Muscle of leg (tissue), 3 donors: ENCODE measurements at regions not wholly inside any gene's neighbourhood (a gene's known extent, or its start where the extent isn't known, plus 50 kb on each side); places are given as distances from the start of the nearest gene placed in this dataset.
"Not testable (repeated sequence)": the region's sequence is repeated elsewhere in the genome, so short reads cannot be mapped to it uniquely, and the experiment has no call there.

Source experiments
- DNase-seq: peaks from one replicate; pipeline ENCODE4 v3.0.0; 2013
- H3K27ac ChIP-seq: one replicate; pipeline ENCODE4 v1.5.1; 2013; ENCODE audit warnings: mild to moderate bottlenecking, low read length, control low read depth
- H3K27me3 ChIP-seq: one replicate; pipeline ENCODE4 v1.6.1; 2013; ENCODE audit warnings: low read length; ENCODE audit not compliant: control insufficient read depth, insufficient read depth
- H3K36me3 ChIP-seq: one replicate; pipeline ENCODE4 v1.6.1; 2013; ENCODE audit warnings: low read length; ENCODE audit not compliant: control insufficient read depth, insufficient read depth
- H3K4me1 ChIP-seq: one replicate; pipeline ENCODE4 v1.6.1; 2013; ENCODE audit warnings: low read length; ENCODE audit not compliant: control insufficient read depth, insufficient read depth
- H3K4me3 ChIP-seq: one replicate; pipeline ENCODE4 v1.5.1; 2013; ENCODE audit warnings: low read length, control low read depth
- H3K9me3 ChIP-seq: replicated peaks from 2 replicates; pipeline ENCODE4 v1.6.1; 2013; ENCODE audit warnings: low read depth, low read length; ENCODE audit not compliant: control insufficient read depth
- WGBS: methylation state at CpG from one replicate; pipeline ENCODE4 v1.1.5; 2013; ENCODE audit warnings: missing lambda C conversion rate; ENCODE audit not compliant: insufficient coverage; 5-methylcytosine and 5-hydroxymethylcytosine counted together

- not testable (repeated sequence) for H3K9me3 ChIP-seq, H3K27ac ChIP-seq, H3K27me3 ChIP-seq, H3K4me3 ChIP-seq, H3K4me1 ChIP-seq, H3K36me3 ChIP-seq, DNase-seq
- 35% methylated on average over 8 of the region's 22 CpGs for WGBS
These were observed 95.6 kb downstream of the GPX5 start for GRCh38 chr6:28621268-28621667.

GRCh38 chr6:28623242-28623641, 97.6 kb downstream of the GPX5 start:
- H3K36me3 ChIP-seq, DNase-seq, H3K9me3 ChIP-seq, H3K4me1 ChIP-seq, H3K27ac ChIP-seq, H3K4me3 ChIP-seq, H3K27me3 ChIP-seq: not testable (repeated sequence)
- WGBS, result no CpG with 5 or more reads among the region's 3 CpGs

DNA sequence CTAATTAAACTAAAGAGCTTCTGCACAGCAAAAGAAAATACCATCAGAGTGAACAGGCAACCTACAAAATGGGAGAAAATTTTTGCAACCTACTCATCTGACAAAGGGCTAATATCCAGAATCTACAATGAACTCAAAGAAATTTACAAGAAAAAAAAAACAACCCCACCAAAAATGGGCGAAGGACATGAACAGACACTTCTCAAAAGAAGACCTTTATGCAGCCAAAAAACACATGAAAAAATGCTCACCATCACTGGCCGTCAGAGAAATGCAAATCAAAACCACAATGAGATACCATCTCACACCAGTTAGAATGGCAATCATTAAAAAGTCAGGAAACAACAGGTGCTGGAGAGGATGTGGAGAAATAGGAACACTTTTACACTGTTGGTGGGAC, 100.7 kb downstream of the GPX5 start:
- not testable (repeated sequence) for H3K4me1 ChIP-seq, H3K36me3 ChIP-seq, H3K27me3 ChIP-seq, H3K4me3 ChIP-seq, H3K9me3 ChIP-seq, H3K27ac ChIP-seq, DNase-seq
- WGBS, result no CpG with 5 or more reads among the region's 2 CpGs

DNA sequence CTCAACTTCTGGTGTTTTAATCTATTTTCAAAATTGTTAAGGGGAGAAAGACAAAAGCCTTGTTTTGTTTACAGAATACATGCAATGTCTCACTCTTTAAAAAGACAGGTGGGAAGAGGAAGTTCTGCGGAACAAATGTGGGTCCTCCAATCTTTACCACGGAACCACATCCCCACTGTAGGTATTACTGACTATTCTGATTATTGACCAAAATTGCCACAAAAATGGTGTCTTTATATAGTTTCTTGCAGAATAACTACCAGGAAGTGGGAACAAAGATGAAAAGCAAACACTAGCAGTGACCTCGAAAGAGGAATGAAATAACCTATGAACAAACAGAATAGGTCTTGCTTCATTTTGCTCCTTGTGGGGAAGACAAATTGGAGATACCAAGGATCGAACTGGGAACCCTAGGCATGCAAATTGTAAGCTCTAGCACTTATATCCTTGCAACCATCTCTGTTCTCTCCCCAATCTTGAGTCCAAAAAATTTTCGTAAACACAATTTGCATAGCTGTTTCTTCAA, 106.7 kb downstream of the GPX5 start:
- H3K27me3 ChIP-seq, result peaks cover 16% of the 10 kb centered on the region
- peaks cover 9% of the 10 kb centered on the region for H3K4me1 ChIP-seq
- H3K36me3 ChIP-seq, result no peaks in the 10 kb centered on the region
- no CpG with 5 or more reads among the region's 5 CpGs for WGBS
- no peak overlapping the region for H3K4me3 ChIP-seq
- no peak overlapping the region for H3K27ac ChIP-seq
- H3K9me3 ChIP-seq, result no peaks in the 10 kb centered on the region
- DNase-seq, result no peak

GRCh38 chr6:28633445-28634215, 107.9 kb downstream of the GPX5 start:
- WGBS, result 75% methylated on average over 16 of the region's 28 CpGs

GRCh38 chr6:28634411-28634760, 108.7 kb downstream of the GPX5 start:
- Histone ChIP-seq H3K27me3 (peaks cover 21% of the 10 kb centered on the region), H3K27ac (no peak overlapping the region), H3K9me3 (no peaks in the 10 kb centered on the region), H3K4me1 (peaks cover 9% of the 10 kb centered on the region), H3K4me3 (peak overlapping the region; percentile 51), H3K36me3 (no peaks in the 10 kb centered on the region)
- no peak for DNase-seq
- WGBS, result 11% methylated on average over 3 of the region's 4 CpGs

More at GRCh38 chr6:28633445-28634215, 107.9 kb downstream of the GPX5 start:
- H3K27ac ChIP-seq, result no peak overlapping the region
- H3K27me3 ChIP-seq, result peaks cover 19% of the 10 kb centered on the region
- H3K36me3 ChIP-seq, result no peaks in the 10 kb centered on the region
- DNase-seq, result no peak
- peaks cover 9% of the 10 kb centered on the region for H3K4me1 ChIP-seq
- H3K9me3 ChIP-seq, result no peaks in the 10 kb centered on the region
- H3K4me3 ChIP-seq, result no peak overlapping the region

GRCh38 chr6:28634761-28635546, 109.3 kb downstream of the GPX5 start:
- under 1% methylated on average over 48 of the region's 48 CpGs for WGBS
- peak; percentile 45 for DNase-seq
- Histone ChIP-seq H3K27me3 (peaks cover 21% of the 10 kb centered on the region), H3K36me3 (no peaks in the 10 kb centered on the region), H3K9me3 (no peaks in the 10 kb centered on the region), H3K27ac (no peak overlapping the region), H3K4me1 (peaks cover 9% of the 10 kb centered on the region), H3K4me3 (peak overlapping the region; percentile 51)

GRCh38 chr6:28635547-28636158, 110.0 kb downstream of the GPX5 start:
- no peaks in the 10 kb centered on the region for H3K9me3 ChIP-seq
- 3% methylated on average over 11 of the region's 20 CpGs for WGBS
- no peak for DNase-seq
- no peaks in the 10 kb centered on the region for H3K36me3 ChIP-seq
- peaks cover 21% of the 10 kb centered on the region for H3K27me3 ChIP-seq
- H3K27ac ChIP-seq, result no peak overlapping the region
- peak overlapping the region; percentile 51 for H3K4me3 ChIP-seq
- peaks cover 9% of the 10 kb centered on the region for H3K4me1 ChIP-seq

DNA sequence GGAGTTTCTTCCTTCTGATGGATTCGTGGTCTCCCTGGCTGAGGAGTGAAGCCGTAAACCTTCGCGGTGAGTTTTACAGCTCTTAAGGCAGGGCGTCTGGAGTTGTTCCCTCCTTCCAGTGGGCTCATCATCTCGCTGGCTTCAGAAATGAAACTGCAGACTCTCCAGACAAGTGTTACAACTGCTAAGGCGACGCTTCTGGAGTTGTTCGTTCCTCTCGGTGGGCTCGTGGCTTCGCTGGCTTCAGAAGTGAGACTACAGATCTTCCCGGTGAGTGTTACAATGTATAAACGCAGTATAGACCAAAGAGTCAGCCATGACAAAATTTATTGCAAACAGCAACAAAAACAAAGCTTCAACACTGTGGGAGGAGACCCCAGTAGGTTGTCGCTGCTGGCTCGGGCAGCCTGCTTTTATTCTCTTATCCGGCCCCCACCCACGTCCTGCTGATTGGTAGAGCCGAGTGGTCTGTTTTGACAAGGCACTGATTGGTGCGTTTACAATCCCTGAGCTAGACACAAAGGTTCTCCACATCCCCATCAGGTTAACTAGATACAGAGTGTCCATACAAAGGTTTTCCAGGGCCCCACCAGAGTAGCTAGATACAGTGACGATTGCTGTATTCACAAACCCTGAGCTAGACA, 113.2 kb downstream of the GPX5 start:
- no peak overlapping the region for H3K27ac ChIP-seq
- peaks cover 9% of the 10 kb centered on the region for H3K4me1 ChIP-seq
- 35% methylated on average over 13 of the region's 21 CpGs for WGBS
- H3K4me3 ChIP-seq, result no peak overlapping the region
- no peak for DNase-seq
- H3K36me3 ChIP-seq, result no peaks in the 10 kb centered on the region
- H3K27me3 ChIP-seq, result peaks cover 23% of the 10 kb centered on the region
- no peaks in the 10 kb centered on the region for H3K9me3 ChIP-seq
